ENCODE measurements at regions not wholly inside any gene's neighbourhood (a gene's known extent, or its start where the extent isn't known, plus 50 kb on each side); places are given as distances from the start of the nearest gene placed in this dataset.

DNA sequence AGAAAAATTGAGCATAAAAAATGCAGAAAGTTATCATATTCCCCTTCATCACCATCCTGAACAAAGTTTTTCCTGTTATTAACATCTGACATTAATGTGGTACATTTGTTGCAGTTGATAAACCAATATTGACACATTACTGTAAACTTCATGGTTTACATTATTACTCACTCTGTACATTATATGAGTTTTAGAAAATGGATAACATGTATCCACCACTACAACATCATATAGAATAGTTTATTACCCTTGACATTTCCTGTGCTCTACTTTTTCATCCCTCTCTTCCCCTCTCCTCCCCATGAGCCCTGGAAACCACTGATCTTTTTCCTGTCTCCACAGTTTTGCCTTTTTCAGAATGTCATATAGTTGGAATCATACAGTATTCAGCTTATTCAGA is 618.6 kb upstream of the TMEFF2 start:
- in situ Hi-C loops (cut with HindIII; ENCODE audit: extremely low pct_ligation_motif_present, low pct_unique_long_range_greater_than_20kb): no loop called here
- no peak overlapping the region for H2AFZ ChIP-seq (ENCODE audit: low read length)
- ATAC-seq (no peak), FAIRE-seq (no peak), DNase-seq (ENCODE audit: low spot score) (no peak)
- no peak overlapping the region for H3K4me2 ChIP-seq (ENCODE audit: low read depth, low read length)
- no peaks in the 10 kb centered on the region for H3K9me3 ChIP-seq (ENCODE audit: low read length)
- H3K4me3 ChIP-seq (replicated peaks in 1 of 3; ENCODE audit: insufficient read depth in 1 of 3, low read depth in 2 of 3, low read length in 3 of 3): no peak overlapping the region
- H4K20me1 ChIP-seq (ENCODE audit: insufficient read depth, low read length): no peaks in the 10 kb centered on the region
- BruUV-seq (replicated peaks): no TSS peak
- no peak for TF ChIP-seq ZNF501 (CRISPR knock-in tag; IDR thresholded peaks at IDR 0.05)
- TF ChIP-seq, protein P1, sequence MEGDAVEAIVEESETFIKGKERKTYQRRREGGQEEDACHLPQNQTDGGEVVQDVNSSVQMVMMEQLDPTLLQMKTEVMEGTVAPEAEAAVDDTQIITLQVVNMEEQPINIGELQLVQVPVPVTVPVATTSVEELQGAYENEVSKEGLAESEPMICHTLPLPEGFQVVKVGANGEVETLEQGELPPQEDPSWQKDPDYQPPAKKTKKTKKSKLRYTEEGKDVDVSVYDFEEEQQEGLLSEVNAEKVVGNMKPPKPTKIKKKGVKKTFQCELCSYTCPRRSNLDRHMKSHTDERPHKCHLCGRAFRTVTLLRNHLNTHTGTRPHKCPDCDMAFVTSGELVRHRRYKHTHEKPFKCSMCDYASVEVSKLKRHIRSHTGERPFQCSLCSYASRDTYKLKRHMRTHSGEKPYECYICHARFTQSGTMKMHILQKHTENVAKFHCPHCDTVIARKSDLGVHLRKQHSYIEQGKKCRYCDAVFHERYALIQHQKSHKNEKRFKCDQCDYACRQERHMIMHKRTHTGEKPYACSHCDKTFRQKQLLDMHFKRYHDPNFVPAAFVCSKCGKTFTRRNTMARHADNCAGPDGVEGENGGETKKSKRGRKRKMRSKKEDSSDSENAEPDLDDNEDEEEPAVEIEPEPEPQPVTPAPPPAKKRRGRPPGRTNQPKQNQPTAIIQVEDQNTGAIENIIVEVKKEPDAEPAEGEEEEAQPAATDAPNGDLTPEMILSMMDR (CRISPR knock-in tag; IDR thresholded peaks at IDR 0.05): no peak
- TF ChIP-seq ZNF33A (CRISPR knock-in tag; IDR thresholded peaks at IDR 0.05; ENCODE audit: borderline replicate concordance): no peak
- no peak for TF ChIP-seq ZNF564 (CRISPR knock-in tag; IDR thresholded peaks at IDR 0.05)
- TF ChIP-seq, protein P2, sequence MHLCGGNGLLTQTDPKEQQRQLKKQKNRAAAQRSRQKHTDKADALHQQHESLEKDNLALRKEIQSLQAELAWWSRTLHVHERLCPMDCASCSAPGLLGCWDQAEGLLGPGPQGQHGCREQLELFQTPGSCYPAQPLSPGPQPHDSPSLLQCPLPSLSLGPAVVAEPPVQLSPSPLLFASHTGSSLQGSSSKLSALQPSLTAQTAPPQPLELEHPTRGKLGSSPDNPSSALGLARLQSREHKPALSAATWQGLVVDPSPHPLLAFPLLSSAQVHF (CRISPR knock-in tag; IDR thresholded peaks at IDR 0.05): no peak
- no peak for TF ChIP-seq ZNF773 (CRISPR knock-in tag; IDR thresholded peaks at IDR 0.05; ENCODE audit: borderline replicate concordance)
- TF ChIP-seq, protein P3, sequence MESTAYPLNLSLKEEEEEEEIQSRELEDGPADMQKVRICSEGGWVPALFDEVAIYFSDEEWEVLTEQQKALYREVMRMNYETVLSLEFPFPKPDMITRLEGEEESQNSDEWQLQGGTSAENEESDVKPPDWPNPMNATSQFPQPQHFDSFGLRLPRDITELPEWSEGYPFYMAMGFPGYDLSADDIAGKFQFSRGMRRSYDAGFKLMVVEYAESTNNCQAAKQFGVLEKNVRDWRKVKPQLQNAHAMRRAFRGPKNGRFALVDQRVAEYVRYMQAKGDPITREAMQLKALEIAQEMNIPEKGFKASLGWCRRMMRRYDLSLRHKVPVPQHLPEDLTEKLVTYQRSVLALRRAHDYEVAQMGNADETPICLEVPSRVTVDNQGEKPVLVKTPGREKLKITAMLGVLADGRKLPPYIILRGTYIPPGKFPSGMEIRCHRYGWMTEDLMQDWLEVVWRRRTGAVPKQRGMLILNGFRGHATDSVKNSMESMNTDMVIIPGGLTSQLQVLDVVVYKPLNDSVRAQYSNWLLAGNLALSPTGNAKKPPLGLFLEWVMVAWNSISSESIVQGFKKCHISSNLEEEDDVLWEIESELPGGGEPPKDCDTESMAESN (CRISPR knock-in tag; conservative IDR thresholded peaks at IDR 0.05): no peak
- no peak for TF ChIP-seq ISX (CRISPR knock-in tag; conservative IDR thresholded peaks at IDR 0.05)
- no peak for TF ChIP-seq TP53 (CRISPR knock-in tag; conservative IDR thresholded peaks at IDR 0.05)
- no peak for TF ChIP-seq HOXA5 (CRISPR knock-in tag; IDR thresholded peaks at IDR 0.05)
- TF ChIP-seq, protein P4, sequence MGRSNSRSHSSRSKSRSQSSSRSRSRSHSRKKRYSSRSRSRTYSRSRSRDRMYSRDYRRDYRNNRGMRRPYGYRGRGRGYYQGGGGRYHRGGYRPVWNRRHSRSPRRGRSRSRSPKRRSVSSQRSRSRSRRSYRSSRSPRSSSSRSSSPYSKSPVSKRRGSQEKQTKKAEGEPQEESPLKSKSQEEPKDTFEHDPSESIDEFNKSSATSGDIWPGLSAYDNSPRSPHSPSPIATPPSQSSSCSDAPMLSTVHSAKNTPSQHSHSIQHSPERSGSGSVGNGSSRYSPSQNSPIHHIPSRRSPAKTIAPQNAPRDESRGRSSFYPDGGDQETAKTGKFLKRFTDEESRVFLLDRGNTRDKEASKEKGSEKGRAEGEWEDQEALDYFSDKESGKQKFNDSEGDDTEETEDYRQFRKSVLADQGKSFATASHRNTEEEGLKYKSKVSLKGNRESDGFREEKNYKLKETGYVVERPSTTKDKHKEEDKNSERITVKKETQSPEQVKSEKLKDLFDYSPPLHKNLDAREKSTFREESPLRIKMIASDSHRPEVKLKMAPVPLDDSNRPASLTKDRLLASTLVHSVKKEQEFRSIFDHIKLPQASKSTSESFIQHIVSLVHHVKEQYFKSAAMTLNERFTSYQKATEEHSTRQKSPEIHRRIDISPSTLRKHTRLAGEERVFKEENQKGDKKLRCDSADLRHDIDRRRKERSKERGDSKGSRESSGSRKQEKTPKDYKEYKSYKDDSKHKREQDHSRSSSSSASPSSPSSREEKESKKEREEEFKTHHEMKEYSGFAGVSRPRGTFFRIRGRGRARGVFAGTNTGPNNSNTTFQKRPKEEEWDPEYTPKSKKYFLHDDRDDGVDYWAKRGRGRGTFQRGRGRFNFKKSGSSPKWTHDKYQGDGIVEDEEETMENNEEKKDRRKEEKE (IDR thresholded peaks at IDR 0.05): no peak
- TF ChIP-seq ZFP1 (CRISPR knock-in tag; IDR thresholded peaks at IDR 0.05): no peak
- no peak overlapping the region for H3K9ac ChIP-seq (ENCODE audit: insufficient read depth, low read depth, low read length)
- H3K27ac ChIP-seq (ENCODE audit: extremely low read length, insufficient read depth, low read length): no peak overlapping the region
- intact Hi-C loops (cut with micrococcal nuclease; ENCODE audit: unreplicated experiment): no loop called here
- ChIA-PET POLR2A (no interaction called here), CTCF (ENCODE audit: low intra/inter-chr PET ratio, low total read pairs) (no interaction called here)
- H3K79me2 ChIP-seq (ENCODE audit: insufficient read depth, low read length): no peaks in the 10 kb centered on the region
- no peaks in the 10 kb centered on the region; a peak in 1 of 5 replicates for H3K27me3 ChIP-seq (ENCODE audit: control insufficient read depth in 1 of 2, insufficient read depth in 2 of 2, low read length in 2 of 2)
- no peaks in the 10 kb centered on the region for H3K4me1 ChIP-seq (ENCODE audit: insufficient read depth, low read length)
- H3K36me3 ChIP-seq (replicated peaks in 1 of 2; ENCODE audit: control insufficient read depth in 1 of 2, insufficient read depth in 2 of 2, low read length in 2 of 2): no peaks in the 10 kb centered on the region
